Body of pancreas (tissue), 4 donors: ENCODE measurements at regions not wholly inside any gene's neighbourhood (a gene's known extent, or its start where the extent isn't known, plus 50 kb on each side); places are given as distances from the start of the nearest gene placed in this dataset.
A peak's percentile ranks its signal among the peaks of the same experiment; 100 is the strongest.

Experiments
- POLR2A ChIP-seq, 3 donors: fragments of 450-650 bp; IDR thresholded peaks; one replicate each; pipeline ENCODE4 v1.6.1; 2016; ENCODE audit warnings: antibody characterized with exemption in 3 of 3, mild to moderate bottlenecking in 2 of 3
- TF ChIP-seq, protein P1 (sequence below), 7 experiments: fragments of 450-650 bp in 4 of 7; fragments of 200-600 bp in 3 of 7; sonication (generic) in 3 of 7; IDR thresholded peaks; one replicate each; pipeline ENCODE4 v1.5.1; 2016 to 2019; ENCODE audit warnings: antibody characterized with exemption in 7 of 7

DNA sequence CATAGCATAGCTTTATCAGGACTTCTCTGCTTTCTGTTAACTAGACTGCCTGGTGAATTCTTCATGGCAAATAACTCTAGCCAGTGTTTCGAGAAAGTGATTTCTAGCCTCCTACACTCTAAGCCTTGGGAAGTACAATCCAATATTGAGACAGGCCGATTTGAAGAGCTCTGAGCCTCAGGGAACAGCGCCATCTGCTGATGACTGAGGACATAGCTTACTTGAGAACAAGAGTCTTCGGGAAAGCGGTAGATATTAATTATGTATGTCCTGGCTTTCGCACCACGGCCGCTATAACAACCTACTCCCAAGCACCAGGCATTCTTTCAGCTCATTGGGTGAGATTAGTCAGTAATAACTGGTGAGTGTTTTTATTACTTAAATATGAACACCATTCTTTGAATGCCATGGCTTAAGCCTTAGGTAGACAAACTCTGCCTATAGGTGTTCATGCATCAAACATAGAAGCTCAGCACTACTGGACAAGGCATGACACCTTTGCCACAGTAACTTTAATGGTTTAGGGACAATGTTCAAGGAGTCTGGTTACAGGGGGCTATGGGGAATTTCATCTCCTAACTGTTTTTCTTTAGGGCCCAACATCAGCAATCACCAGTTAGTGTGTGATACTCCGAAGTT, 518.6 kb downstream of the BMP2 start:
- TF ChIP-seq, protein P1, sequence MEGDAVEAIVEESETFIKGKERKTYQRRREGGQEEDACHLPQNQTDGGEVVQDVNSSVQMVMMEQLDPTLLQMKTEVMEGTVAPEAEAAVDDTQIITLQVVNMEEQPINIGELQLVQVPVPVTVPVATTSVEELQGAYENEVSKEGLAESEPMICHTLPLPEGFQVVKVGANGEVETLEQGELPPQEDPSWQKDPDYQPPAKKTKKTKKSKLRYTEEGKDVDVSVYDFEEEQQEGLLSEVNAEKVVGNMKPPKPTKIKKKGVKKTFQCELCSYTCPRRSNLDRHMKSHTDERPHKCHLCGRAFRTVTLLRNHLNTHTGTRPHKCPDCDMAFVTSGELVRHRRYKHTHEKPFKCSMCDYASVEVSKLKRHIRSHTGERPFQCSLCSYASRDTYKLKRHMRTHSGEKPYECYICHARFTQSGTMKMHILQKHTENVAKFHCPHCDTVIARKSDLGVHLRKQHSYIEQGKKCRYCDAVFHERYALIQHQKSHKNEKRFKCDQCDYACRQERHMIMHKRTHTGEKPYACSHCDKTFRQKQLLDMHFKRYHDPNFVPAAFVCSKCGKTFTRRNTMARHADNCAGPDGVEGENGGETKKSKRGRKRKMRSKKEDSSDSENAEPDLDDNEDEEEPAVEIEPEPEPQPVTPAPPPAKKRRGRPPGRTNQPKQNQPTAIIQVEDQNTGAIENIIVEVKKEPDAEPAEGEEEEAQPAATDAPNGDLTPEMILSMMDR (IDR thresholded peaks at IDR 0.05) = peak; percentile 42 to 88 (median 75)
- TF ChIP-seq POLR2A (IDR thresholded peaks at IDR 0.05) = no peak
